H1 (cell line): ENCODE measurements at regions not wholly inside any gene's neighbourhood (a gene's known extent, or its start where the extent isn't known, plus 50 kb on each side); places are given as distances from the start of the nearest gene placed in this dataset.

ENCODE experiments used
- CBX5 ChIP-seq: fragments of 300-800, 300-1000 bp; sonication (generic); IDR thresholded peaks from 2 replicates; pipeline ENCODE4 v1.7.1; 2016; ENCODE audit warnings: antibody characterized with exemption, low read length, low read depth
- CEBPB ChIP-seq: IDR thresholded peaks from 2 replicates; pipeline ENCODE4 v1.6.1; 2012; ENCODE audit warnings: low read depth, low read length
- EP300 ChIP-seq, 2 experiments: IDR thresholded peaks; 1 replicate in 1 of 2; 2 replicates in 1 of 2; pipeline ENCODE4 v1.6.1; 2011 to 2012; ENCODE audit warnings: low read depth in 2 of 2, low read length in 2 of 2, mild to moderate bottlenecking in 2 of 2, borderline replicate concordance in 1 of 2, inconsistent platforms in 1 of 2, moderate library complexity in 1 of 2
- EZH2 ChIP-seq: fragments of 200-600 bp; sonication (generic); IDR thresholded peaks from 2 replicates; pipeline ENCODE4 v1.7.1; 2012; ENCODE audit warnings: low read depth, mild to moderate bottlenecking, moderate library complexity, low read length, inconsistent platforms; ENCODE audit not compliant: severe bottlenecking
- NRF1 ChIP-seq: IDR thresholded peaks from 2 replicates; pipeline ENCODE4 v1.6.1; 2011; ENCODE audit warnings: mild to moderate bottlenecking, low read depth, low read length, improper control_type of control experiment
- POLR2A ChIP-seq, 2 experiments: IDR thresholded peaks; 1 replicate in 1 of 2; 2 replicates in 1 of 2; pipeline ENCODE4 v1.6.1; 2011; ENCODE audit warnings: low read depth in 2 of 2, low read length in 2 of 2, mild to moderate bottlenecking in 2 of 2; ENCODE audit errors: control extremely low read depth in 1 of 2
- POLR2AphosphoS5 ChIP-seq: IDR thresholded peaks from 2 replicates; pipeline ENCODE4 v1.6.1; 2011; ENCODE audit warnings: low read depth, low read length
- SP1 ChIP-seq: IDR thresholded peaks from 2 replicates; pipeline ENCODE4 v1.6.1; 2011; ENCODE audit warnings: low read depth, low read length
- SP2 ChIP-seq: IDR thresholded peaks from 2 replicates; pipeline ENCODE4 v1.6.1; 2012; ENCODE audit warnings: mild to moderate bottlenecking, low read length, inconsistent platforms
- ZNF274 ChIP-seq: IDR thresholded peaks from 2 replicates; pipeline ENCODE4 v1.7.0; 2012; ENCODE audit warnings: low read length, borderline replicate concordance; ENCODE audit errors: extremely low read depth
- TF ChIP-seq, protein P1 (sequence below): IDR thresholded peaks from 2 replicates; pipeline ENCODE4 v1.6.1; 2012; ENCODE audit warnings: inconsistent platforms
- TF ChIP-seq, protein P2 (sequence below), 3 experiments: IDR thresholded peaks; 1 replicate in 2 of 3; 2 replicates in 1 of 3; pipeline versions ENCODE4 v1.5.1 to v1.6.1; 2011; ENCODE audit warnings: low read length in 3 of 3, mild to moderate bottlenecking in 3 of 3, inconsistent platforms in 2 of 3, low read depth in 1 of 3, moderate library complexity in 1 of 3; ENCODE audit not compliant: insufficient read depth in 1 of 3; ENCODE audit errors: control extremely low read depth in 1 of 3

DNA sequence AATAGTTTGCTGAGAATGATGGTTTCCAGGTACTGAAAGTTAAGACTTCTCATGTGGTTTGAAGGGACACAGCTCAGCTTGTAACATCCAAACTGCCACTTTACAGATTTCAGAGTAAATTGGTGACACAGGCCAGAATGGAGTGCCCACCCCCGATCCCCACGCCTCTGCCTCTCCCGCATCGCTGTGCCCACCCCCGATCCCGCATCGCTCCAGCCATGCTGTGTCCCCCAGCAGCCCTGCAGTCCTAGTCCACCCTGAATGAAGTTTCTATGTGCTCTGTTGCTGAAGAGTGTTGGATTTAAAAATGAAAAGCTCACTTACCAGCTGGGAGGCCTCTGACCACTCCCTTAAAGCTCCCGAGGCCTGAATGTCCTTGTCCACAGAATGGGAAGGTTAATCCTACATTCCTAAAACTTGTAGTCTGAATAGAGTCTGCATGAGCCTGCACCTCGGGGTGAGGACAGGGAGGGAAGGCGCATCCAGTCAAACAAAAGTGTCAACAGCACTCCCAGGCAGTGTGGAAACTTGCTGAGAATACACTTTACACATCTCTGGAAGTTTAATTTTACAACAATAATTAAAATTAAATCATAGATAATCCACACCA is 176.4 kb upstream of the ID2 start:
- TF ChIP-seq, protein P1, sequence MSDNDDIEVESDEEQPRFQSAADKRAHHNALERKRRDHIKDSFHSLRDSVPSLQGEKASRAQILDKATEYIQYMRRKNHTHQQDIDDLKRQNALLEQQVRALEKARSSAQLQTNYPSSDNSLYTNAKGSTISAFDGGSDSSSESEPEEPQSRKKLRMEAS = no peak
- no peak for TF ChIP-seq POLR2AphosphoS5
- TF ChIP-seq, protein P2, sequence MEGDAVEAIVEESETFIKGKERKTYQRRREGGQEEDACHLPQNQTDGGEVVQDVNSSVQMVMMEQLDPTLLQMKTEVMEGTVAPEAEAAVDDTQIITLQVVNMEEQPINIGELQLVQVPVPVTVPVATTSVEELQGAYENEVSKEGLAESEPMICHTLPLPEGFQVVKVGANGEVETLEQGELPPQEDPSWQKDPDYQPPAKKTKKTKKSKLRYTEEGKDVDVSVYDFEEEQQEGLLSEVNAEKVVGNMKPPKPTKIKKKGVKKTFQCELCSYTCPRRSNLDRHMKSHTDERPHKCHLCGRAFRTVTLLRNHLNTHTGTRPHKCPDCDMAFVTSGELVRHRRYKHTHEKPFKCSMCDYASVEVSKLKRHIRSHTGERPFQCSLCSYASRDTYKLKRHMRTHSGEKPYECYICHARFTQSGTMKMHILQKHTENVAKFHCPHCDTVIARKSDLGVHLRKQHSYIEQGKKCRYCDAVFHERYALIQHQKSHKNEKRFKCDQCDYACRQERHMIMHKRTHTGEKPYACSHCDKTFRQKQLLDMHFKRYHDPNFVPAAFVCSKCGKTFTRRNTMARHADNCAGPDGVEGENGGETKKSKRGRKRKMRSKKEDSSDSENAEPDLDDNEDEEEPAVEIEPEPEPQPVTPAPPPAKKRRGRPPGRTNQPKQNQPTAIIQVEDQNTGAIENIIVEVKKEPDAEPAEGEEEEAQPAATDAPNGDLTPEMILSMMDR (IDR thresholded peaks at IDR 0.05; ENCODE audit: control extremely low read depth in 1 of 3, insufficient read depth in 1 of 3, low read depth in 1 of 3, low read length in 3 of 3) = no peak
- no peak for TF ChIP-seq CEBPB
- no peak for TF ChIP-seq CBX5
- no peak for TF ChIP-seq POLR2A (IDR thresholded peaks at IDR 0.05; ENCODE audit: control extremely low read depth in 1 of 2, low read depth in 2 of 2, low read length in 2 of 2)
- TF ChIP-seq ZNF274 = no peak
- TF ChIP-seq EZH2 = no peak
- no peak for TF ChIP-seq EP300 (IDR thresholded peaks at IDR 0.05; ENCODE audit: borderline replicate concordance in 1 of 2, low read depth in 2 of 2, low read length in 2 of 2)
- no peak for TF ChIP-seq SP2
- TF ChIP-seq NRF1 = no peak
- no peak for TF ChIP-seq SP1
